H1 (cell line): ENCODE measurements at regions not wholly inside any gene's neighbourhood (a gene's known extent, or its start where the extent isn't known, plus 50 kb on each side); places are given as distances from the start of the nearest gene placed in this dataset.

Experiments
- CTCF ChIA-PET: fragments of 300-600 bp; sonication (Branson Sonifier 250); formaldehyde crosslinking; loops from one replicate; lab custom pipeline; 2021; ENCODE audit not compliant: partially characterized antibody; lab: Charles Lee
- POLR2A ChIA-PET: fragments of 300-600 bp; sonication (Branson Sonifier 250); formaldehyde crosslinking; loops from one replicate; lab custom pipeline; 2021; ENCODE audit warnings: inconsistent platforms; ENCODE audit not compliant: partially characterized antibody; lab: Charles Lee
- DNase-seq, 2 experiments: peaks; one replicate each; pipeline versions ENCODE4 v3.0.0 to v3.0.0-alpha.2; 2010 to 2022; ENCODE audit warnings: low spot score in 2 of 2, low read depth in 1 of 2, mixed read lengths in 1 of 2
- FAIRE-seq: peaks from 2 replicates; lab custom pipeline; 2011; peaks lifted over from hg19 to GRCh38; lab: Jason Lieb, UNC
- H2AFZ ChIP-seq: 2 replicates; pipeline ENCODE4 v1.8.1; 2012; ENCODE audit warnings: low read length, inconsistent platforms
- H2AK5ac ChIP-seq: 2 replicates; pipeline ENCODE4 v1.6.1; 2013; ENCODE audit warnings: low read depth, low read length
- H2BK120ac ChIP-seq: replicated peaks from 2 replicates; pipeline ENCODE3; 2013; ENCODE audit warnings: low read depth, low read length, inconsistent platforms
- H2BK12ac ChIP-seq: 2 replicates; pipeline ENCODE4 v1.6.1; 2013; ENCODE audit warnings: low read depth, low read length
- H2BK15ac ChIP-seq: 2 replicates; pipeline ENCODE4 v1.6.1; 2013; ENCODE audit warnings: low read length
- H2BK20ac ChIP-seq: 2 replicates; pipeline ENCODE4 v1.6.1; 2013; ENCODE audit warnings: low read length
- H2BK5ac ChIP-seq: 2 replicates; pipeline ENCODE4 v1.6.1; 2013; ENCODE audit warnings: low read depth, low read length
- H3K14ac ChIP-seq: 2 replicates; pipeline ENCODE4 v1.6.1; 2013; ENCODE audit warnings: inconsistent platforms; ENCODE audit not compliant: insufficient read length
- H3K18ac ChIP-seq: 2 replicates; pipeline ENCODE4 v1.6.1; 2013; ENCODE audit warnings: low read length; ENCODE audit errors: extremely low read depth
- H3K23ac ChIP-seq: 2 replicates; pipeline ENCODE4 v1.6.1; 2013; ENCODE audit warnings: inconsistent platforms; ENCODE audit not compliant: insufficient read length
- H3K23me2 ChIP-seq: 2 replicates; pipeline ENCODE4 v1.6.1; 2013; ENCODE audit warnings: low read depth, low read length
- H3K27ac ChIP-seq: 2 replicates; pipeline ENCODE4 v1.6.1; 2011; ENCODE audit warnings: low read depth, low read length, inconsistent platforms
- H3K27me3 ChIP-seq, 4 experiments: replicated peaks in 1 of 4; 1 replicate in 1 of 4; 2 replicates in 3 of 4; pipeline versions ENCODE4 v1.6.1 to v1.8.1; 2011 to 2013; ENCODE audit warnings: low read length in 3 of 4, mild to moderate bottlenecking in 3 of 4, inconsistent platforms in 2 of 4, mixed read lengths in 2 of 4, moderate library complexity in 1 of 4; ENCODE audit not compliant: control insufficient read depth in 3 of 4, insufficient read depth in 3 of 4; ENCODE audit errors: extremely low read depth in 1 of 4
- H3K36me3 ChIP-seq, 4 experiments: 2 replicates each; pipeline versions ENCODE4 v1.6.1 to v1.8.1; 2011 to 2013; ENCODE audit warnings: mild to moderate bottlenecking in 4 of 4, low read length in 3 of 4, moderate library complexity in 2 of 4, control low read depth in 1 of 4, inconsistent platforms in 1 of 4; ENCODE audit not compliant: insufficient read depth in 4 of 4, control insufficient read depth in 2 of 4
- H3K4ac ChIP-seq: replicated peaks from 2 replicates; pipeline ENCODE3; 2013; ENCODE audit warnings: low read length, low read depth, mixed read lengths, inconsistent platforms; ENCODE audit not compliant: insufficient read length
- H3K4me1 ChIP-seq, 4 experiments: replicated peaks in 1 of 4; 1 replicate in 1 of 4; 2 replicates in 3 of 4; pipeline versions ENCODE4 v1.6.1 to v1.8.1; 2011 to 2013; ENCODE audit warnings: low read length in 3 of 4, inconsistent platforms in 2 of 4, mixed read lengths in 1 of 4; ENCODE audit not compliant: insufficient read depth in 4 of 4, control insufficient read depth in 3 of 4
- H3K4me2 ChIP-seq, 2 experiments: 2 replicates each; pipeline versions ENCODE4 v1.6.1 to v1.8.1; 2011 to 2013; ENCODE audit warnings: low read depth in 2 of 2, low read length in 2 of 2, control low read depth in 1 of 2, inconsistent platforms in 1 of 2, mild to moderate bottlenecking in 1 of 2; ENCODE audit not compliant: insufficient read depth in 1 of 2
- H3K4me3 ChIP-seq, 4 experiments: fragments of 200-600, 300-600 bp in 1 of 4; sonication (generic), shearing (Covaris generic), sonication (Bioruptor Twin) in 1 of 4; 2 replicates each; pipeline versions ENCODE4 v1.5.1 to v1.8.1; 2011 to 2016; ENCODE audit warnings: low read length in 4 of 4, low read depth in 3 of 4, control low read depth in 2 of 4, inconsistent platforms in 2 of 4, mild to moderate bottlenecking in 2 of 4, mixed read lengths in 1 of 4, moderate library complexity in 1 of 4; ENCODE audit not compliant: insufficient read depth in 2 of 4; ENCODE audit errors: extremely low read depth in 1 of 4
- H3K56ac ChIP-seq: replicated peaks from 2 replicates; pipeline ENCODE3; 2013; ENCODE audit warnings: low read depth, mild to moderate bottlenecking, mixed read lengths, low read length, inconsistent platforms; ENCODE audit not compliant: insufficient read length
- H3K79me1 ChIP-seq: 2 replicates; pipeline ENCODE4 v1.6.1; 2013; ENCODE audit warnings: low read depth, low read length, control low read depth
- H3K79me2 ChIP-seq, 2 experiments: 2 replicates each; pipeline versions ENCODE4 v1.6.1 to v1.8.1; 2012 to 2013; ENCODE audit warnings: low read length in 2 of 2, mild to moderate bottlenecking in 2 of 2, inconsistent platforms in 1 of 2; ENCODE audit not compliant: insufficient read depth in 2 of 2, control insufficient read depth in 1 of 2
- H3K9ac ChIP-seq, 4 experiments: replicated peaks in 1 of 4; 1 replicate in 1 of 4; 2 replicates in 3 of 4; pipeline versions ENCODE4 v1.6.1 to v1.8.1; 2011 to 2013; ENCODE audit warnings: low read depth in 3 of 4, low read length in 3 of 4, control low read depth in 2 of 4, mild to moderate bottlenecking in 2 of 4, moderate library complexity in 2 of 4, inconsistent platforms in 1 of 4; ENCODE audit errors: extremely low read depth in 1 of 4
- H3K9me3 ChIP-seq, 2 experiments: 2 replicates each; pipeline versions ENCODE4 v1.6.1 to v1.8.1; 2012 to 2013; ENCODE audit warnings: mild to moderate bottlenecking in 2 of 2, moderate library complexity in 2 of 2, control low read depth in 1 of 2, inconsistent platforms in 1 of 2, low read depth in 1 of 2, low read length in 1 of 2, mixed read lengths in 1 of 2; ENCODE audit not compliant: insufficient read depth in 2 of 2
- H4K20me1 ChIP-seq, 2 experiments: replicated peaks in 1 of 2; 2 replicates each; pipeline versions ENCODE3 to v1.8.1; 2011 to 2013; ENCODE audit warnings: inconsistent platforms in 2 of 2, low read length in 2 of 2, mild to moderate bottlenecking in 1 of 2; ENCODE audit not compliant: insufficient read depth in 2 of 2, control insufficient read depth in 1 of 2
- H4K5ac ChIP-seq: 2 replicates; pipeline ENCODE4 v1.6.1; 2013; ENCODE audit warnings: low read length, low read depth, mixed read lengths, inconsistent platforms; ENCODE audit not compliant: insufficient read length
- H4K8ac ChIP-seq: 2 replicates; pipeline ENCODE4 v1.8.0; 2013; ENCODE audit warnings: mild to moderate bottlenecking, moderate library complexity, low read length, inconsistent platforms; ENCODE audit not compliant: insufficient read depth; ENCODE audit errors: extremely low read depth
- H4K91ac ChIP-seq: replicated peaks from 2 replicates; pipeline ENCODE3; 2013; ENCODE audit warnings: low read length, mixed read lengths, inconsistent platforms; ENCODE audit not compliant: insufficient read length
- CBX8 ChIP-seq: fragments of 300-800, 300-1000 bp; sonication (generic); IDR thresholded peaks from 2 replicates; pipeline ENCODE4 v1.7.1; 2016; ENCODE audit warnings: low read depth, low read length, borderline replicate concordance
- CTCF ChIP-seq, 3 experiments: IDR thresholded peaks; 1 replicate in 2 of 3; 2 replicates in 1 of 3; pipeline versions ENCODE4 v1.5.1 to v1.6.1; 2011; ENCODE audit warnings: low read length in 3 of 3, mild to moderate bottlenecking in 3 of 3, inconsistent platforms in 2 of 3, low read depth in 1 of 3, moderate library complexity in 1 of 3; ENCODE audit not compliant: insufficient read depth in 1 of 3; ENCODE audit errors: control extremely low read depth in 1 of 3
- SRF ChIP-seq: IDR thresholded peaks from 2 replicates; pipeline ENCODE4 v1.6.1; 2011; ENCODE audit warnings: mild to moderate bottlenecking, low read depth, low read length, moderate library complexity
- TBP ChIP-seq: IDR thresholded peaks from 2 replicates; pipeline ENCODE4 v1.6.1; 2011; ENCODE audit warnings: low read depth, low read length, improper control_type of control experiment
- TCF12 ChIP-seq: IDR thresholded peaks from 2 replicates; pipeline ENCODE4 v1.6.1; 2011; ENCODE audit warnings: low read depth, mild to moderate bottlenecking, low read length
- WGBS, 2 experiments: shearing (Covaris generic) in 1 of 2; methylation state at CpG; one replicate each; pipeline versions ENCODE4 v1.1.6 to v1.1.7; 2013 to 2015; ENCODE audit warnings: low lambda C conversion rate in 2 of 2, mixed read lengths in 2 of 2, inconsistent platforms in 1 of 2, low coverage in 1 of 2, missing lambda C conversion rate in 1 of 2; ENCODE audit not compliant: insufficient replicate concordance in 2 of 2, insufficient coverage in 1 of 2, insufficient read length in 1 of 2; ENCODE audit errors: extremely low coverage in 1 of 2, missing lambda C conversion rate in 1 of 2; 5-methylcytosine and 5-hydroxymethylcytosine counted together
- TF ChIP-seq, protein P1 (sequence below): IDR thresholded peaks from 2 replicates; pipeline ENCODE4 v1.6.1; 2012; ENCODE audit warnings: inconsistent platforms

DNA sequence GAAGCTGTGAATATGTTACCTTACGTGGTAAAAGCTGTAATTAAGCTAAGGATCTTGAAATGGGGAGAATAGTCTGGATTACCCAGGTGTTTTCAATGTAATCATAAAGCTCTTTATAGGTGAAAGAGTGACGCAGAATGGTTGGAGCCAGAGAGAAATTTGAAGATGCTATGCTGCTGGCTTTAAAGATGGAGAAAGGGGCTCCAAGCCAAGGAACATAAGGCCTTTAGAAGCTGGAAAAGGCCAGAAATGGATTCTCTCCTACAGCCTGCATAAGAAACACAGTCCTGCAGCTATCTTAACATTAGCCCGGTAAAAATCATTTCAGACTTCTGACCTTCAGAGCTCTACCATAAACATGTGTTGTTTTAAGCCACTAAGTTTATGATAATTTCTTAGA, 243.3 kb upstream of the VLDLR start:
- no peaks in the 10 kb centered on the region for H4K20me1 ChIP-seq
- H3K4ac ChIP-seq = no peak overlapping the region
- no peak overlapping the region for H4K8ac ChIP-seq
- H2AK5ac ChIP-seq = no peak overlapping the region
- 86% methylated on average over 3 of the region's 3 CpGs; no CpG with 5 or more reads in 1 of the 2 experiments for WGBS, 2 experiments
- H3K9ac ChIP-seq = no peak overlapping the region
- no peak overlapping the region for H4K91ac ChIP-seq
- no peak overlapping the region for H4K5ac ChIP-seq
- no peak overlapping the region for H2BK120ac ChIP-seq
- ChIA-PET POLR2A (no interaction called here), CTCF (interaction anchor here (0.8 kb wide), 2 partner anchors 15 to 54 kb away, joined by 3 to 4 read pairs; no protein-coding TSS in a partner anchor)
- peaks cover 4 to 13% of the 10 kb centered on the region in 2 experiments; a peak in 3 of 4 replicates for H3K9me3 ChIP-seq
- no peak overlapping the region for H3K18ac ChIP-seq
- H3K14ac ChIP-seq = no peak overlapping the region
- no peaks in the 10 kb centered on the region for H3K79me1 ChIP-seq
- no peak overlapping the region for H3K4me2 ChIP-seq
- H3K27me3 ChIP-seq = no peaks in the 10 kb centered on the region
- DNase-seq (no peak), FAIRE-seq (no peak)
- no peaks in the 10 kb centered on the region for H3K23me2 ChIP-seq
- H3K56ac ChIP-seq = no peak overlapping the region
- no peak for TF ChIP-seq CBX8
- no peak for TF ChIP-seq TCF12
- TF ChIP-seq, protein P1, sequence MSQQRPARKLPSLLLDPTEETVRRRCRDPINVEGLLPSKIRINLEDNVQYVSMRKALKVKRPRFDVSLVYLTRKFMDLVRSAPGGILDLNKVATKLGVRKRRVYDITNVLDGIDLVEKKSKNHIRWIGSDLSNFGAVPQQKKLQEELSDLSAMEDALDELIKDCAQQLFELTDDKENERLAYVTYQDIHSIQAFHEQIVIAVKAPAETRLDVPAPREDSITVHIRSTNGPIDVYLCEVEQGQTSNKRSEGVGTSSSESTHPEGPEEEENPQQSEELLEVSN = no peak
- TF ChIP-seq CTCF (IDR thresholded peaks at IDR 0.05; ENCODE audit: control extremely low read depth in 1 of 3, insufficient read depth in 1 of 3, low read depth in 1 of 3, low read length in 3 of 3) = no peak
- TF ChIP-seq TBP = no peak
- TF ChIP-seq SRF = no peak
- H3K79me2 ChIP-seq = no peaks in the 10 kb centered on the region
- H2BK20ac ChIP-seq = no peak overlapping the region
- no peak overlapping the region for H2BK15ac ChIP-seq
- H3K36me3 ChIP-seq = no peaks in the 10 kb centered on the region; a peak in 1 of 8 replicates
- H3K23ac ChIP-seq = no peak overlapping the region
- no peaks in the 10 kb centered on the region for H3K4me1 ChIP-seq
- no peak overlapping the region for H3K27ac ChIP-seq
- no peak overlapping the region for H2BK5ac ChIP-seq
- no peak overlapping the region for H2AFZ ChIP-seq
- H2BK12ac ChIP-seq = no peak overlapping the region
- no peak overlapping the region for H3K4me3 ChIP-seq
